ENCODE measurements at regions not wholly inside any gene's neighbourhood (a gene's known extent, or its start where the extent isn't known, plus 50 kb on each side); places are given as distances from the start of the nearest gene placed in this dataset.
"Not testable (repeated sequence)": the region's sequence is repeated elsewhere in the genome, so short reads cannot be mapped to it uniquely, and the experiment has no call there.

GRCh38 chr20:60765821-60766403 lies 486.1 kb upstream of the CDH4 start:
- ChIA-PET POLR2A (no interaction called here), CTCF (no interaction called here)
- no peak overlapping the region for H3K4me3 Mint-ChIP-seq
- H3K27ac Mint-ChIP-seq, result no peak overlapping the region
- no peaks in the 10 kb centered on the region for H3K4me1 Mint-ChIP-seq
- no peaks in the 10 kb centered on the region for H3K36me3 Mint-ChIP-seq (ENCODE audit: low read depth)
- H3K9me3 Mint-ChIP-seq, result no peaks in the 10 kb centered on the region
- no peak for DNase-seq
- H3K27me3 Mint-ChIP-seq, result peaks cover 1% of the 10 kb centered on the region

- H3K27me3 Mint-ChIP-seq, result peaks cover 1% of the 10 kb centered on the region
Measured at GRCh38 chr20:60768216-60768615, 483.8 kb upstream of the CDH4 start.

GRCh38 chr20:60780388-60781025 lies 471.6 kb upstream of the CDH4 start:
- Mint-ChIP-seq H3K27ac (no peak overlapping the region), H3K4me1 (no peaks in the 10 kb centered on the region), H3K36me3 (ENCODE audit: low read depth) (no peaks in the 10 kb centered on the region), H3K4me3 (no peak overlapping the region), H3K27me3 (no peaks in the 10 kb centered on the region), H3K9me3 (peaks cover 2% of the 10 kb centered on the region)
- DNase-seq, result no peak
- ChIA-PET POLR2A (no interaction called here), CTCF (no interaction called here)

More at GRCh38 chr20:60768216-60768615, 483.8 kb upstream of the CDH4 start:
- no peaks in the 10 kb centered on the region for H3K4me1 Mint-ChIP-seq
- ChIA-PET POLR2A (no interaction called here), CTCF (no interaction called here)
- no peaks in the 10 kb centered on the region for H3K36me3 Mint-ChIP-seq (ENCODE audit: low read depth)
- no peak overlapping the region for H3K4me3 Mint-ChIP-seq
- no peak overlapping the region for H3K27ac Mint-ChIP-seq
- DNase-seq, result no peak
- no peaks in the 10 kb centered on the region for H3K9me3 Mint-ChIP-seq

GRCh38 chr20:60782959-60783625 lies 469.0 kb upstream of the CDH4 start:
- ChIA-PET CTCF (no interaction called here), POLR2A (no interaction called here)
- H3K4me3 Mint-ChIP-seq, result no peak overlapping the region
- no peaks in the 10 kb centered on the region for H3K4me1 Mint-ChIP-seq
- H3K36me3 Mint-ChIP-seq (ENCODE audit: low read depth), result no peaks in the 10 kb centered on the region
- no peak for DNase-seq
- no peak overlapping the region for H3K27ac Mint-ChIP-seq
- no peaks in the 10 kb centered on the region for H3K9me3 Mint-ChIP-seq
- H3K27me3 Mint-ChIP-seq, result no peaks in the 10 kb centered on the region

- no peak for DNase-seq
- Mint-ChIP-seq H3K27me3 (no peaks in the 10 kb centered on the region), H3K27ac (no peak overlapping the region), H3K36me3 (ENCODE audit: low read depth) (no peaks in the 10 kb centered on the region), H3K4me3 (no peak overlapping the region), H3K4me1 (no peaks in the 10 kb centered on the region), H3K9me3 (no peaks in the 10 kb centered on the region)
- ChIA-PET CTCF (no interaction called here), POLR2A (no interaction called here)
Measured at GRCh38 chr20:60785301-60785700, 466.8 kb upstream of the CDH4 start.

- Mint-ChIP-seq H3K4me3 (no peak overlapping the region), H3K36me3 (ENCODE audit: low read depth) (no peaks in the 10 kb centered on the region), H3K27me3 (no peaks in the 10 kb centered on the region), H3K27ac (no peak overlapping the region), H3K4me1 (no peaks in the 10 kb centered on the region), H3K9me3 (no peaks in the 10 kb centered on the region)
- ChIA-PET POLR2A (no interaction called here), CTCF (no interaction called here)
- DNase-seq, result no peak
Measured at GRCh38 chr20:60785785-60786184, 466.3 kb upstream of the CDH4 start.

GRCh38 chr20:60786686-60787217 lies 465.3 kb upstream of the CDH4 start:
- H3K4me1 Mint-ChIP-seq, result no peaks in the 10 kb centered on the region
- H3K36me3 Mint-ChIP-seq (ENCODE audit: low read depth), result no peaks in the 10 kb centered on the region
- H3K27ac Mint-ChIP-seq, result no peak overlapping the region
- H3K27me3 Mint-ChIP-seq, result no peaks in the 10 kb centered on the region
- POLR2A ChIA-PET, result no interaction called here
- H3K9me3 Mint-ChIP-seq, result no peaks in the 10 kb centered on the region
- no peak for DNase-seq
- CTCF ChIA-PET, result no interaction called here
- H3K4me3 Mint-ChIP-seq, result no peak overlapping the region

GRCh38 chr20:60787276-60787675 lies 464.8 kb upstream of the CDH4 start:
- H3K4me1 Mint-ChIP-seq, result no peaks in the 10 kb centered on the region
- CTCF ChIA-PET, result no interaction called here
- no peaks in the 10 kb centered on the region for H3K36me3 Mint-ChIP-seq (ENCODE audit: low read depth)
- H3K27me3 Mint-ChIP-seq, result no peaks in the 10 kb centered on the region
- H3K4me3 Mint-ChIP-seq, result no peak overlapping the region
- POLR2A ChIA-PET, result no interaction called here
- DNase-seq, result no peak
- no peak overlapping the region for H3K27ac Mint-ChIP-seq
- no peaks in the 10 kb centered on the region for H3K9me3 Mint-ChIP-seq

GRCh38 chr20:60788070-60788469 lies 464.0 kb upstream of the CDH4 start:
- no peak for DNase-seq
- no peak overlapping the region for H3K27ac Mint-ChIP-seq
- H3K27me3 Mint-ChIP-seq, result no peaks in the 10 kb centered on the region
- H3K9me3 Mint-ChIP-seq, result no peaks in the 10 kb centered on the region
- ChIA-PET CTCF (no interaction called here), POLR2A (no interaction called here)
- H3K4me1 Mint-ChIP-seq, result no peaks in the 10 kb centered on the region
- H3K4me3 Mint-ChIP-seq, result no peak overlapping the region
- H3K36me3 Mint-ChIP-seq (ENCODE audit: low read depth), result no peaks in the 10 kb centered on the region

GRCh38 chr20:60789399-60789798 lies 462.7 kb upstream of the CDH4 start:
- H3K27me3 Mint-ChIP-seq, result no peaks in the 10 kb centered on the region
- H3K9me3 Mint-ChIP-seq, result no peaks in the 10 kb centered on the region
- H3K36me3 Mint-ChIP-seq (ENCODE audit: low read depth), result no peaks in the 10 kb centered on the region
- ChIA-PET CTCF (no interaction called here), POLR2A (no interaction called here)
- H3K27ac Mint-ChIP-seq, result no peak overlapping the region
- H3K4me1 Mint-ChIP-seq, result no peaks in the 10 kb centered on the region
- DNase-seq, result no peak
- H3K4me3 Mint-ChIP-seq, result no peak overlapping the region

GRCh38 chr20:60790339-60790738 lies 461.7 kb upstream of the CDH4 start:
- H3K36me3 Mint-ChIP-seq (ENCODE audit: low read depth); H3K4me1 Mint-ChIP-seq; DNase-seq; CTCF ChIA-PET; H3K27ac Mint-ChIP-seq; H3K9me3 Mint-ChIP-seq; POLR2A ChIA-PET; H3K27me3 Mint-ChIP-seq; H3K4me3 Mint-ChIP-seq: not testable (repeated sequence)

GRCh38 chr20:60791823-60792222 lies 460.2 kb upstream of the CDH4 start:
- H3K27me3 Mint-ChIP-seq, result no peaks in the 10 kb centered on the region
- H3K4me1 Mint-ChIP-seq, result no peaks in the 10 kb centered on the region
- H3K36me3 Mint-ChIP-seq (ENCODE audit: low read depth), result no peaks in the 10 kb centered on the region
- H3K9me3 Mint-ChIP-seq, result no peaks in the 10 kb centered on the region
- no peak overlapping the region for H3K27ac Mint-ChIP-seq
- POLR2A ChIA-PET, result no interaction called here
- DNase-seq, result no peak
- CTCF ChIA-PET, result no interaction called here
- no peak overlapping the region for H3K4me3 Mint-ChIP-seq

- no peaks in the 10 kb centered on the region for H3K4me1 Mint-ChIP-seq
- H3K27ac Mint-ChIP-seq, result no peak overlapping the region
- ChIA-PET CTCF (no interaction called here), POLR2A (no interaction called here)
- H3K9me3 Mint-ChIP-seq, result peaks cover 2% of the 10 kb centered on the region
- no peaks in the 10 kb centered on the region for H3K36me3 Mint-ChIP-seq (ENCODE audit: low read depth)
- DNase-seq, result no peak
- H3K4me3 Mint-ChIP-seq, result no peak overlapping the region
- no peaks in the 10 kb centered on the region for H3K27me3 Mint-ChIP-seq
Measured at GRCh38 chr20:60792941-60793340, 459.1 kb upstream of the CDH4 start.

GRCh38 chr20:60794674-60795073 lies 457.4 kb upstream of the CDH4 start:
- ChIA-PET POLR2A (no interaction called here), CTCF (no interaction called here)
- Mint-ChIP-seq H3K27ac (no peak overlapping the region), H3K36me3 (ENCODE audit: low read depth) (no peaks in the 10 kb centered on the region), H3K9me3 (peaks cover 2% of the 10 kb centered on the region), H3K27me3 (no peaks in the 10 kb centered on the region), H3K4me3 (no peak overlapping the region), H3K4me1 (no peaks in the 10 kb centered on the region)
- no peak for DNase-seq

Measured in activated CD4-positive, alpha-beta T cell treated with anti-CD3 and anti-CD28 coated beads, Interleukin-2, amount 10 ng/mL, durations not matched to agents 7 days and 5 days (primary cell).